ENCODE measurements at regions not wholly inside any gene's neighbourhood (a gene's known extent, or its start where the extent isn't known, plus 50 kb on each side); places are given as distances from the start of the nearest gene placed in this dataset.

- TF ChIP-seq CTCF (IDR thresholded peaks at IDR 0.05 in 2 of 3, conservative IDR thresholded peaks at IDR 0.05 in 1 of 3; ENCODE audit: borderline replicate concordance in 1 of 3, insufficient read depth in 1 of 3, low read depth in 2 of 3, low read length in 2 of 3) (no peak), TCF7L2 (IDR thresholded peaks at IDR 0.05; ENCODE audit: borderline replicate concordance, extremely low read depth, insufficient read depth, insufficient read length) (no peak), POLR2A (IDR thresholded peaks at IDR 0.05; ENCODE audit: borderline replicate concordance, extremely low read depth, insufficient read depth, insufficient read length) (no peak), REST (IDR thresholded peaks at IDR 0.05; ENCODE audit: low read depth) (no peak), CEBPB (IDR thresholded peaks at IDR 0.05; ENCODE audit: low read depth) (no peak), CBX3 (IDR thresholded peaks at IDR 0.05; ENCODE audit: low read depth) (no peak), RAD21 (IDR thresholded peaks at IDR 0.05; ENCODE audit: low read depth) (no peak), SIN3A (IDR thresholded peaks at IDR 0.05; ENCODE audit: low read depth) (no peak), EGR1 (IDR thresholded peaks at IDR 0.05; ENCODE audit: low read depth) (no peak), POLR2AphosphoS5 (IDR thresholded peaks at IDR 0.05; ENCODE audit: low read depth, low read length) (no peak)
These were observed 153.8 kb downstream of the PTPRU start for GRCh38 chr1:29390075-29390474.

Measured in HCT116 (cell line).